Gastroesophageal sphincter (tissue), 2 donors: ENCODE measurements at regions not wholly inside any gene's neighbourhood (a gene's known extent, or its start where the extent isn't known, plus 50 kb on each side); places are given as distances from the start of the nearest gene placed in this dataset.

Experiments used
- POLR2A ChIP-seq, 2 donors: fragments of 450-650 bp; IDR thresholded peaks; one replicate each; pipeline ENCODE4 v1.6.1; 2017; ENCODE audit warnings: antibody characterized with exemption in 2 of 2, mild to moderate bottlenecking in 2 of 2, moderate library complexity in 1 of 2
- POLR2AphosphoS5 ChIP-seq: sonication (generic); formaldehyde crosslinking; IDR thresholded peaks from one replicate; pipeline ENCODE4 v1.6.1; 2017; ENCODE audit warnings: antibody characterized with exemption

DNA sequence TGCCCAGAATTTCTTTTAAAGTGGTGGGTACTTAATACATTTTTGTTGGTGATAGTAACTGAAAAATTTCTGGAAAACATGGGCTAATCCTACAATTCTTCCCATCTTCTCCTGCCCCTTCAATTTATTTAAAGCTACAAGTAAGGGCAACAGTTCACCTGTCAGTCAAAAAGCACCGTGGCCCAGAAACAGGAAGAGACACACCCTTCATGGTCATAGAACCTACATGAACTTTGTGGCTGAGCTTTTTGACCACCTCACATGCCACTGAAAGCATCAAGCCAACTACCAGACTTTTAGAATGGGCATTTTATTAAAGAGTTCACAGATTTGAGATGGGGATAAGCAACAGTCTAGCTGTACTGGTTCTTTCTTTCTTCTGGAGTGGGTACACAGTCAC is 201.1 kb upstream of the CNR1 start:
- TF ChIP-seq POLR2A (IDR thresholded peaks at IDR 0.05) (no peak), POLR2AphosphoS5 (no peak)
